H1 (cell line): ENCODE measurements at regions not wholly inside any gene's neighbourhood (a gene's known extent, or its start where the extent isn't known, plus 50 kb on each side); places are given as distances from the start of the nearest gene placed in this dataset.

Experiments used
- CEBPB ChIP-seq: IDR thresholded peaks from 2 replicates; pipeline ENCODE4 v1.6.1; 2012; ENCODE audit warnings: low read depth, low read length
- CHD1 ChIP-seq: IDR thresholded peaks from 2 replicates; pipeline ENCODE4 v1.6.1; 2012; ENCODE audit warnings: low read depth, low read length, improper control_type of control experiment
- CHD2 ChIP-seq: IDR thresholded peaks from 2 replicates; pipeline ENCODE4 v1.6.1; 2012; ENCODE audit warnings: low read length, improper control_type of control experiment
- SIRT6 ChIP-seq: IDR thresholded peaks from one replicate; pipeline ENCODE4 v1.7.1; 2012; ENCODE audit warnings: low read length, inconsistent platforms
- TF ChIP-seq, protein P1 (sequence below): fragments of 300-600 bp; sonication (generic); IDR thresholded peaks from 2 replicates; pipeline ENCODE4 v1.7.1; 2012; ENCODE audit warnings: low read length, moderate library complexity, mild to moderate bottlenecking, inconsistent platforms; ENCODE audit not compliant: insufficient replicate concordance

- TF ChIP-seq, protein P1, sequence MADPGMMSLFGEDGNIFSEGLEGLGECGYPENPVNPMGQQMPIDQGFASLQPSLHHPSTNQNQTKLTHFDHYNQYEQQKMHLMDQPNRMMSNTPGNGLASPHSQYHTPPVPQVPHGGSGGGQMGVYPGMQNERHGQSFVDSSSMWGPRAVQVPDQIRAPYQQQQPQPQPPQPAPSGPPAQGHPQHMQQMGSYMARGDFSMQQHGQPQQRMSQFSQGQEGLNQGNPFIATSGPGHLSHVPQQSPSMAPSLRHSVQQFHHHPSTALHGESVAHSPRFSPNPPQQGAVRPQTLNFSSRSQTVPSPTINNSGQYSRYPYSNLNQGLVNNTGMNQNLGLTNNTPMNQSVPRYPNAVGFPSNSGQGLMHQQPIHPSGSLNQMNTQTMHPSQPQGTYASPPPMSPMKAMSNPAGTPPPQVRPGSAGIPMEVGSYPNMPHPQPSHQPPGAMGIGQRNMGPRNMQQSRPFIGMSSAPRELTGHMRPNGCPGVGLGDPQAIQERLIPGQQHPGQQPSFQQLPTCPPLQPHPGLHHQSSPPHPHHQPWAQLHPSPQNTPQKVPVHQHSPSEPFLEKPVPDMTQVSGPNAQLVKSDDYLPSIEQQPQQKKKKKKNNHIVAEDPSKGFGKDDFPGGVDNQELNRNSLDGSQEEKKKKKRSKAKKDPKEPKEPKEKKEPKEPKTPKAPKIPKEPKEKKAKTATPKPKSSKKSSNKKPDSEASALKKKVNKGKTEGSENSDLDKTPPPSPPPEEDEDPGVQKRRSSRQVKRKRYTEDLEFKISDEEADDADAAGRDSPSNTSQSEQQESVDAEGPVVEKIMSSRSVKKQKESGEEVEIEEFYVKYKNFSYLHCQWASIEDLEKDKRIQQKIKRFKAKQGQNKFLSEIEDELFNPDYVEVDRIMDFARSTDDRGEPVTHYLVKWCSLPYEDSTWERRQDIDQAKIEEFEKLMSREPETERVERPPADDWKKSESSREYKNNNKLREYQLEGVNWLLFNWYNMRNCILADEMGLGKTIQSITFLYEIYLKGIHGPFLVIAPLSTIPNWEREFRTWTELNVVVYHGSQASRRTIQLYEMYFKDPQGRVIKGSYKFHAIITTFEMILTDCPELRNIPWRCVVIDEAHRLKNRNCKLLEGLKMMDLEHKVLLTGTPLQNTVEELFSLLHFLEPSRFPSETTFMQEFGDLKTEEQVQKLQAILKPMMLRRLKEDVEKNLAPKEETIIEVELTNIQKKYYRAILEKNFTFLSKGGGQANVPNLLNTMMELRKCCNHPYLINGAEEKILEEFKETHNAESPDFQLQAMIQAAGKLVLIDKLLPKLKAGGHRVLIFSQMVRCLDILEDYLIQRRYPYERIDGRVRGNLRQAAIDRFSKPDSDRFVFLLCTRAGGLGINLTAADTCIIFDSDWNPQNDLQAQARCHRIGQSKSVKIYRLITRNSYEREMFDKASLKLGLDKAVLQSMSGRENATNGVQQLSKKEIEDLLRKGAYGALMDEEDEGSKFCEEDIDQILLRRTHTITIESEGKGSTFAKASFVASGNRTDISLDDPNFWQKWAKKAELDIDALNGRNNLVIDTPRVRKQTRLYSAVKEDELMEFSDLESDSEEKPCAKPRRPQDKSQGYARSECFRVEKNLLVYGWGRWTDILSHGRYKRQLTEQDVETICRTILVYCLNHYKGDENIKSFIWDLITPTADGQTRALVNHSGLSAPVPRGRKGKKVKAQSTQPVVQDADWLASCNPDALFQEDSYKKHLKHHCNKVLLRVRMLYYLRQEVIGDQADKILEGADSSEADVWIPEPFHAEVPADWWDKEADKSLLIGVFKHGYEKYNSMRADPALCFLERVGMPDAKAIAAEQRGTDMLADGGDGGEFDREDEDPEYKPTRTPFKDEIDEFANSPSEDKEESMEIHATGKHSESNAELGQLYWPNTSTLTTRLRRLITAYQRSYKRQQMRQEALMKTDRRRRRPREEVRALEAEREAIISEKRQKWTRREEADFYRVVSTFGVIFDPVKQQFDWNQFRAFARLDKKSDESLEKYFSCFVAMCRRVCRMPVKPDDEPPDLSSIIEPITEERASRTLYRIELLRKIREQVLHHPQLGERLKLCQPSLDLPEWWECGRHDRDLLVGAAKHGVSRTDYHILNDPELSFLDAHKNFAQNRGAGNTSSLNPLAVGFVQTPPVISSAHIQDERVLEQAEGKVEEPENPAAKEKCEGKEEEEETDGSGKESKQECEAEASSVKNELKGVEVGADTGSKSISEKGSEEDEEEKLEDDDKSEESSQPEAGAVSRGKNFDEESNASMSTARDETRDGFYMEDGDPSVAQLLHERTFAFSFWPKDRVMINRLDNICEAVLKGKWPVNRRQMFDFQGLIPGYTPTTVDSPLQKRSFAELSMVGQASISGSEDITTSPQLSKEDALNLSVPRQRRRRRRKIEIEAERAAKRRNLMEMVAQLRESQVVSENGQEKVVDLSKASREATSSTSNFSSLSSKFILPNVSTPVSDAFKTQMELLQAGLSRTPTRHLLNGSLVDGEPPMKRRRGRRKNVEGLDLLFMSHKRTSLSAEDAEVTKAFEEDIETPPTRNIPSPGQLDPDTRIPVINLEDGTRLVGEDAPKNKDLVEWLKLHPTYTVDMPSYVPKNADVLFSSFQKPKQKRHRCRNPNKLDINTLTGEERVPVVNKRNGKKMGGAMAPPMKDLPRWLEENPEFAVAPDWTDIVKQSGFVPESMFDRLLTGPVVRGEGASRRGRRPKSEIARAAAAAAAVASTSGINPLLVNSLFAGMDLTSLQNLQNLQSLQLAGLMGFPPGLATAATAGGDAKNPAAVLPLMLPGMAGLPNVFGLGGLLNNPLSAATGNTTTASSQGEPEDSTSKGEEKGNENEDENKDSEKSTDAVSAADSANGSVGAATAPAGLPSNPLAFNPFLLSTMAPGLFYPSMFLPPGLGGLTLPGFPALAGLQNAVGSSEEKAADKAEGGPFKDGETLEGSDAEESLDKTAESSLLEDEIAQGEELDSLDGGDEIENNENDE = no peak
- TF ChIP-seq SIRT6 = no peak
- TF ChIP-seq CHD2 = no peak
- no peak for TF ChIP-seq CEBPB
- TF ChIP-seq CHD1 = no peak
Observed at GRCh38 chr16:86928523-86929011, 350.2 kb downstream of the FOXL1 start (continued).
